ENCODE measurements at regions not wholly inside any gene's neighbourhood (a gene's known extent, or its start where the extent isn't known, plus 50 kb on each side); places are given as distances from the start of the nearest gene placed in this dataset.
"Not testable (repeated sequence)": the region's sequence is repeated elsewhere in the genome, so short reads cannot be mapped to it uniquely, and the experiment has no call there.

GRCh38 chr14:98185036-98185435 lies 1087.0 kb downstream of the BCL11B start:
- no peak for DNase-seq

- no peak for DNase-seq
Measured at GRCh38 chr14:98186140-98186539, 1085.9 kb downstream of the BCL11B start.

- no peak for DNase-seq
Measured at GRCh38 chr14:98187281-98187680, 1084.7 kb downstream of the BCL11B start.

- DNase-seq: no peak
Measured at GRCh38 chr14:98189062-98189461, 1082.9 kb downstream of the BCL11B start.

GRCh38 chr14:98189511-98189910 lies 1082.5 kb downstream of the BCL11B start:
- DNase-seq: no peak

GRCh38 chr14:98189944-98190343 lies 1082.1 kb downstream of the BCL11B start:
- no peak for DNase-seq

GRCh38 chr14:98192946-98193345 lies 1079.1 kb downstream of the BCL11B start:
- DNase-seq: no peak

- DNase-seq: no peak
Measured at GRCh38 chr14:98194821-98195220, 1077.2 kb downstream of the BCL11B start.

- no peak for DNase-seq
Measured at GRCh38 chr14:98195256-98195655, 1076.7 kb downstream of the BCL11B start.

- DNase-seq: no peak
Measured at GRCh38 chr14:98197933-98198332, 1074.1 kb downstream of the BCL11B start.

GRCh38 chr14:98198385-98198784 lies 1073.6 kb downstream of the BCL11B start:
- no peak for DNase-seq

- DNase-seq: no peak
Measured at GRCh38 chr14:98200601-98201000, 1071.4 kb downstream of the BCL11B start.

- DNase-seq: no peak
Measured at GRCh38 chr14:98203421-98203820, 1068.6 kb downstream of the BCL11B start.

GRCh38 chr14:98204139-98204538 lies 1067.9 kb downstream of the BCL11B start:
- no peak for DNase-seq

GRCh38 chr14:98207415-98207814 lies 1064.6 kb downstream of the BCL11B start:
- DNase-seq: no peak

GRCh38 chr14:98208211-98208611 lies 1063.8 kb downstream of the BCL11B start:
- no peak for DNase-seq

GRCh38 chr14:98208943-98209342 lies 1063.1 kb downstream of the BCL11B start:
- DNase-seq: no peak

GRCh38 chr14:98210045-98210672 lies 1061.8 kb downstream of the BCL11B start:
- no peak for DNase-seq

- no peak for DNase-seq
Measured at GRCh38 chr14:98217530-98217929, 1054.5 kb downstream of the BCL11B start.

GRCh38 chr14:98218218-98218617 lies 1053.8 kb downstream of the BCL11B start:
- DNase-seq: no peak

GRCh38 chr14:98219638-98220037 lies 1052.4 kb downstream of the BCL11B start:
- DNase-seq: no peak

- DNase-seq: no peak
Measured at GRCh38 chr14:98223106-98223505, 1048.9 kb downstream of the BCL11B start.

- DNase-seq: not testable (repeated sequence)
Measured at GRCh38 chr14:98223710-98224109, 1048.3 kb downstream of the BCL11B start.

- no peak for DNase-seq
Measured at GRCh38 chr14:98226411-98226810, 1045.6 kb downstream of the BCL11B start.

- DNase-seq: no peak
Measured at GRCh38 chr14:98227000-98227726, 1044.8 kb downstream of the BCL11B start.
